NCI-H446 treated with DMSO at 0.1 percent for 48 hours (cell line): ENCODE measurements at regions not wholly inside any gene's neighbourhood (a gene's known extent, or its start where the extent isn't known, plus 50 kb on each side); places are given as distances from the start of the nearest gene placed in this dataset.

Experiments used
- DNase-seq: peaks from one replicate; lab custom pipeline; 2025; lab: John Stamatoyannopoulos, UW

- DNase-seq: no peak
Observed at GRCh38 chr2:100222844-100223243, 80.5 kb upstream of the AFF3 start.

GRCh38 chr2:100218552-100218951, 76.2 kb upstream of the AFF3 start:
- DNase-seq: no peak

GRCh38 chr2:100217323-100217722, 74.9 kb upstream of the AFF3 start:
- no peak for DNase-seq

GRCh38 chr2:100216015-100216414, 73.6 kb upstream of the AFF3 start:
- no peak for DNase-seq

- no peak for DNase-seq
Observed at GRCh38 chr2:100215371-100215770, 73.0 kb upstream of the AFF3 start.

GRCh38 chr2:100214265-100214971, 72.0 kb upstream of the AFF3 start:
- DNase-seq: peak; percentile 94

GRCh38 chr2:100213595-100213994, 71.2 kb upstream of the AFF3 start:
- peak; percentile 39 for DNase-seq

GRCh38 chr2:100212850-100213249, 70.5 kb upstream of the AFF3 start:
- no peak for DNase-seq

- DNase-seq: no peak
Observed at GRCh38 chr2:100211521-100211920, 69.1 kb upstream of the AFF3 start.

- no peak for DNase-seq
Observed at GRCh38 chr2:100208141-100208770, 65.9 kb upstream of the AFF3 start.

GRCh38 chr2:100207411-100207885, 65.1 kb upstream of the AFF3 start:
- no peak for DNase-seq

- no peak for DNase-seq
Observed at GRCh38 chr2:100206731-100207255, 64.4 kb upstream of the AFF3 start.

GRCh38 chr2:100205174-100205573, 62.8 kb upstream of the AFF3 start:
- DNase-seq: no peak

- DNase-seq: no peak
Observed at GRCh38 chr2:100202567-100202966, 60.2 kb upstream of the AFF3 start.

GRCh38 chr2:100200985-100201384, 58.6 kb upstream of the AFF3 start:
- DNase-seq: no peak

- no peak for DNase-seq
Observed at GRCh38 chr2:100199421-100199820, 57.0 kb upstream of the AFF3 start.

- DNase-seq: no peak
Observed at GRCh38 chr2:100198461-100199230, 56.3 kb upstream of the AFF3 start.

- no peak for DNase-seq
Observed at GRCh38 chr2:100197631-100198153, 55.3 kb upstream of the AFF3 start.

GRCh38 chr2:100196786-100197494, 54.5 kb upstream of the AFF3 start:
- DNase-seq: no peak

- no peak for DNase-seq
Observed at GRCh38 chr2:100195942-100196341, 53.6 kb upstream of the AFF3 start.

GRCh38 chr2:100194951-100195350, 52.6 kb upstream of the AFF3 start:
- DNase-seq: no peak

GRCh38 chr2:100193291-100193710, 50.9 kb upstream of the AFF3 start:
- DNase-seq: no peak
